Endothelial cell of umbilical vein (primary cell): ENCODE measurements at regions not wholly inside any gene's neighbourhood (a gene's known extent, or its start where the extent isn't known, plus 50 kb on each side); places are given as distances from the start of the nearest gene placed in this dataset.

ENCODE experiments used
- BruUV-seq: library from RNA; stranded (reverse); fragments of 400-500 nt; replicated peaks from 2 replicates; lab custom pipeline; 2021; lab: Mats Ljungman, UMichigan
- CTCF ChIA-PET: fragments of 300-600, 350-600 bp; sonication (Branson Sonifier 250); formaldehyde crosslinking; loops from one replicate; lab custom pipeline; 2021; ENCODE audit warnings: antibody characterized with exemption, inconsistent platforms; lab: Charles Lee
- POLR2A ChIA-PET: fragments of 300-600, 350-600 bp; sonication (Branson Sonifier 250); formaldehyde crosslinking; loops from one replicate; lab custom pipeline; 2021; ENCODE audit warnings: antibody characterized with exemption, inconsistent platforms; lab: Charles Lee
- DNase-seq: peaks from one replicate; pipeline ENCODE4 v3.0.0-alpha.2; 2011; ENCODE audit warnings: low read depth, low spot score
- FAIRE-seq: peaks from 2 replicates; lab custom pipeline; 2011; peaks lifted over from hg19 to GRCh38; lab: Jason Lieb, UNC
- H2AFZ ChIP-seq: 2 replicates; pipeline ENCODE4 v1.6.0; 2012; ENCODE audit warnings: low read depth, low read length, control low read depth, inconsistent platforms
- H3K27ac ChIP-seq: 2 replicates; pipeline ENCODE4 v1.5.1; 2011; ENCODE audit warnings: low read depth, mild to moderate bottlenecking, control low read depth, low read length, moderate library complexity; ENCODE audit not compliant: insufficient read depth
- H3K27me3 ChIP-seq, 2 experiments: 2 replicates each; pipeline versions ENCODE4 v1.6.0 to v1.6.1; 2011; ENCODE audit warnings: low read length in 2 of 2, mixed read lengths in 1 of 2; ENCODE audit not compliant: control insufficient read depth in 2 of 2, insufficient read depth in 2 of 2
- H3K36me3 ChIP-seq, 2 experiments: 2 replicates in 1 of 2; 3 replicates in 1 of 2; pipeline ENCODE4 v1.5.1; 2011; ENCODE audit warnings: low read length in 2 of 2, mild to moderate bottlenecking in 1 of 2, moderate library complexity in 1 of 2; ENCODE audit not compliant: control insufficient read depth in 2 of 2, insufficient read depth in 2 of 2; ENCODE audit errors: extremely low read depth in 1 of 2
- H3K4me1 ChIP-seq: 3 replicates; pipeline ENCODE4 v1.5.1; 2011; ENCODE audit warnings: mild to moderate bottlenecking, low read length; ENCODE audit not compliant: control insufficient read depth, insufficient read depth; ENCODE audit errors: extremely low read depth
- H3K4me2 ChIP-seq: 2 replicates; pipeline ENCODE4 v1.6.1; 2011; ENCODE audit warnings: low read length, control low read depth, mixed read lengths; ENCODE audit not compliant: insufficient read depth
- H3K4me3 ChIP-seq, 3 experiments: fragments of 200-600 bp in 1 of 3; sonication (generic), shearing (Covaris generic) in 1 of 3; replicated peaks in 1 of 3; 2 replicates each; pipeline ENCODE4 v1.5.1; 2011 to 2016; ENCODE audit warnings: control low read depth in 3 of 3, low read length in 3 of 3, mild to moderate bottlenecking in 2 of 3, inconsistent platforms in 1 of 3, low read depth in 1 of 3, moderate library complexity in 1 of 3; ENCODE audit not compliant: insufficient read depth in 1 of 3
- H3K79me2 ChIP-seq: 2 replicates; pipeline ENCODE4 v1.6.0; 2012; ENCODE audit warnings: low read length, inconsistent platforms; ENCODE audit not compliant: control insufficient read depth, insufficient read depth
- H3K9ac ChIP-seq: replicated peaks from 2 replicates; pipeline ENCODE3; 2011; ENCODE audit warnings: low read length, control low read depth; ENCODE audit not compliant: insufficient read depth; ENCODE audit errors: extremely low read depth
- H3K9me1 ChIP-seq: replicated peaks from 3 replicates; pipeline ENCODE4 v1.6.0; 2011; ENCODE audit warnings: mild to moderate bottlenecking, low read length; ENCODE audit not compliant: control insufficient read depth, insufficient read depth; ENCODE audit errors: extremely low read depth
- H3K9me3 ChIP-seq: replicated peaks from 2 replicates; pipeline ENCODE4 v1.5.1; 2012; ENCODE audit warnings: low read length, inconsistent platforms; ENCODE audit not compliant: control insufficient read depth, insufficient read depth
- H4K20me1 ChIP-seq: replicated peaks from 2 replicates; pipeline ENCODE3; 2011; ENCODE audit warnings: mild to moderate bottlenecking, low read length; ENCODE audit not compliant: control insufficient read depth, insufficient read depth; ENCODE audit errors: extremely low read depth
- JUN ChIP-seq: IDR thresholded peaks from 2 replicates; pipeline ENCODE4 v1.6.1; 2011; ENCODE audit warnings: borderline replicate concordance, low read depth; ENCODE audit not compliant: insufficient read length, insufficient read depth
- MAX ChIP-seq: IDR thresholded peaks from 2 replicates; pipeline ENCODE4 v1.6.1; 2011; ENCODE audit not compliant: insufficient read depth, insufficient read length
- MYC ChIP-seq: IDR thresholded peaks from one replicate; pipeline ENCODE4 v1.6.1; 2011; ENCODE audit warnings: mild to moderate bottlenecking, low read depth, low read length
- POLR2A ChIP-seq: IDR thresholded peaks from 2 replicates; pipeline ENCODE4 v1.6.1; 2012; ENCODE audit warnings: low read depth, mild to moderate bottlenecking, control low read depth, low read length
- POLR2AphosphoS5 ChIP-seq: IDR thresholded peaks from 2 replicates; pipeline ENCODE4 v1.6.1; 2012; ENCODE audit warnings: low read depth, mild to moderate bottlenecking, control low read depth, low read length, moderate library complexity; ENCODE audit not compliant: insufficient read depth
- dilution Hi-C: fragments of 300-500 bp; cut with MboI; formaldehyde crosslinking; loops from one replicate; pipeline ENCODE4 v1.15.0; 2019; ENCODE audit warnings: low sequenced_read_pairs; ENCODE audit not compliant: extremely low pct_ligation_motif_present
- intact Hi-C: fragments of 100-400 bp; cut with micrococcal nuclease; formaldehyde crosslinking; loops from one replicate; pipeline ENCODE4 v1.10.0; 2022
- TF ChIP-seq, protein P1 (sequence below), 2 donors: IDR thresholded peaks; 1 replicate in 1 of 2; 2 replicates in 1 of 2; pipeline ENCODE4 v1.5.1; 2011; ENCODE audit warnings: low read length in 2 of 2, mild to moderate bottlenecking in 2 of 2, moderate library complexity in 2 of 2, control low read depth in 1 of 2, inconsistent platforms in 1 of 2, low read depth in 1 of 2; ENCODE audit not compliant: insufficient read depth in 1 of 2; ENCODE audit errors: extremely low read depth in 1 of 2

DNA sequence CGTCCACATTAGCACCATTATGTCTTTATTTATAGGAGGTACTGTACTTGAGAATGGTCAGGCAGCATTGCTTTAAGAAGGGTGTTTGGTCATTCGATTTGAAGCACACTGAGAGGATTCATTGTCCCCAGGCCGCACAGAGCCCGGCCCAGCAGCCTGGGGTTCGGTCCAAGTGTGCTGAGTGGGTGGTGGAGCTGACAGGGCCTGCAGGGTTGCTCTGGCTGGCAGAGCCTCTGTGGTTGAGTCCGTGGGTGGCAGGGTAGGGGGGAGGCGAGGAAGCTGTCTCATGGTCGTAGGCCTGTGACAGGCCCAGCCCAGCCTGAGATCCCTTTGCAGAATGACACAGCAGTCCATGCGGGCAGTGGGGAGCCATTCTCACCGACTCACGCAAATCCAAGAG is 227.7 kb upstream of the TOPAZ1 start:
- DNase-seq (no peak), FAIRE-seq (no peak)
- H4K20me1 ChIP-seq, result no peaks in the 10 kb centered on the region
- H3K4me1 ChIP-seq, result no peaks in the 10 kb centered on the region
- no peak overlapping the region for H3K4me3 ChIP-seq
- intact Hi-C loops (no loop called here), dilution Hi-C loops (no loop called here)
- no peaks in the 10 kb centered on the region for H3K27me3 ChIP-seq
- CTCF ChIA-PET, result no interaction called here
- H3K36me3 ChIP-seq, result no peaks in the 10 kb centered on the region
- H3K4me2 ChIP-seq, result no peak overlapping the region
- H2AFZ ChIP-seq, result no peak overlapping the region
- H3K27ac ChIP-seq, result no peak overlapping the region
- no peaks in the 10 kb centered on the region for H3K9me3 ChIP-seq
- POLR2A ChIA-PET, result no interaction called here
- no peaks in the 10 kb centered on the region for H3K9me1 ChIP-seq
- H3K9ac ChIP-seq, result no peak overlapping the region
- H3K79me2 ChIP-seq, result no peaks in the 10 kb centered on the region
- no TSS peak for BruUV-seq
- TF ChIP-seq, protein P1, sequence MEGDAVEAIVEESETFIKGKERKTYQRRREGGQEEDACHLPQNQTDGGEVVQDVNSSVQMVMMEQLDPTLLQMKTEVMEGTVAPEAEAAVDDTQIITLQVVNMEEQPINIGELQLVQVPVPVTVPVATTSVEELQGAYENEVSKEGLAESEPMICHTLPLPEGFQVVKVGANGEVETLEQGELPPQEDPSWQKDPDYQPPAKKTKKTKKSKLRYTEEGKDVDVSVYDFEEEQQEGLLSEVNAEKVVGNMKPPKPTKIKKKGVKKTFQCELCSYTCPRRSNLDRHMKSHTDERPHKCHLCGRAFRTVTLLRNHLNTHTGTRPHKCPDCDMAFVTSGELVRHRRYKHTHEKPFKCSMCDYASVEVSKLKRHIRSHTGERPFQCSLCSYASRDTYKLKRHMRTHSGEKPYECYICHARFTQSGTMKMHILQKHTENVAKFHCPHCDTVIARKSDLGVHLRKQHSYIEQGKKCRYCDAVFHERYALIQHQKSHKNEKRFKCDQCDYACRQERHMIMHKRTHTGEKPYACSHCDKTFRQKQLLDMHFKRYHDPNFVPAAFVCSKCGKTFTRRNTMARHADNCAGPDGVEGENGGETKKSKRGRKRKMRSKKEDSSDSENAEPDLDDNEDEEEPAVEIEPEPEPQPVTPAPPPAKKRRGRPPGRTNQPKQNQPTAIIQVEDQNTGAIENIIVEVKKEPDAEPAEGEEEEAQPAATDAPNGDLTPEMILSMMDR (IDR thresholded peaks at IDR 0.05; ENCODE audit: extremely low read depth in 1 of 2, insufficient read depth in 1 of 2, low read depth in 1 of 2, low read length in 2 of 2), result no peak
- TF ChIP-seq MYC, result no peak
- no peak for TF ChIP-seq POLR2AphosphoS5
- no peak for TF ChIP-seq POLR2A

DNA sequence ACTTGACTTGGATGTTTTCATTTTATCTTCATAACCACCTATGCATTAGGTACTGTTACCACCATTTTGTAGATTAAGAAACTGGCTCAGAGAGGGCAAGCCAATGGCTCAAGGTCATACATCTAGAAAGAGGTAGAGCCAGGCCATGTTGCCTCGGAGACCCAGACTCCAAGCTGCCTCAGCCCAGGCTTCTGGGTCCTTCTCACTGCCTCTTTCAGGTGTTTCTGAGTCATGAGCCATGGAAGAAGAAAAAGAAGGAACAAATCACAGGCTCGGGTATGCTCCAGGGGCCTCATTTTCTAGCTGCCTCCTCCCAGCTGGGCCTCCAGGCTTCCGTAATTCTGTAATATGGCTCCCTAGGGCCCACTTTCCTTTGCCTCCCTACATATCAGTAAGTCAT is 226.5 kb upstream of the TOPAZ1 start:
- H4K20me1 ChIP-seq, result no peaks in the 10 kb centered on the region
- FAIRE-seq (no peak), DNase-seq (no peak)
- no peak overlapping the region for H2AFZ ChIP-seq
- ChIA-PET POLR2A (no interaction called here), CTCF (no interaction called here)
- no peaks in the 10 kb centered on the region for H3K36me3 ChIP-seq
- dilution Hi-C loops, result no loop called here
- H3K4me3 ChIP-seq, result no peak overlapping the region
- H3K9me1 ChIP-seq, result no peaks in the 10 kb centered on the region
- H3K9ac ChIP-seq, result no peak overlapping the region
- peaks cover 6 to 9% of the 10 kb centered on the region in 2 experiments for H3K27me3 ChIP-seq
- H3K27ac ChIP-seq, result no peak overlapping the region
- no peaks in the 10 kb centered on the region for H3K4me1 ChIP-seq
- no peaks in the 10 kb centered on the region for H3K79me2 ChIP-seq
- intact Hi-C loops, result no loop called here
- no peak overlapping the region for H3K4me2 ChIP-seq
- no TSS peak for BruUV-seq
- no peak for TF ChIP-seq JUN
- TF ChIP-seq MAX, result no peak
- H3K9me3 ChIP-seq, result no peaks in the 10 kb centered on the region
